Transverse colon (tissue), 4 donors: ENCODE measurements at regions not wholly inside any gene's neighbourhood (a gene's known extent, or its start where the extent isn't known, plus 50 kb on each side); places are given as distances from the start of the nearest gene placed in this dataset.

Experiments used
- DNase-seq: peaks from one replicate; pipeline ENCODE4 v3.0.0-alpha.2; 2019
- H3K27ac ChIP-seq, 4 donors: fragments of 200-600 bp; sonication (generic); 2 replicates each; pipeline ENCODE4 v1.5.1; 2016 to 2018; ENCODE audit warnings: inconsistent platforms in 4 of 4
- H3K27me3 ChIP-seq: fragments of 200-600 bp; sonication (generic); 2 replicates; pipeline ENCODE4 v1.5.1; 2017; ENCODE audit warnings: inconsistent platforms
- H3K36me3 ChIP-seq, 4 donors: fragments of 200-600 bp; sonication (generic); 2 replicates each; pipeline ENCODE4 v1.5.1; 2017 to 2019; ENCODE audit warnings: inconsistent platforms in 4 of 4
- H3K4me1 ChIP-seq, 4 donors: fragments of 200-600 bp; sonication (generic); 2 replicates each; pipeline ENCODE4 v1.5.1; 2017 to 2020; ENCODE audit warnings: inconsistent platforms in 4 of 4
- H3K4me3 ChIP-seq, 4 donors: fragments of 200-600 bp; sonication (generic); 1 replicate in 1 of 4; 2 replicates in 3 of 4; pipeline versions ENCODE4 v1.5.1 to v1.6.1; 2017 to 2019; ENCODE audit warnings: inconsistent platforms in 4 of 4
- H3K9me3 ChIP-seq, 2 donors: fragments of 200-600 bp; sonication (generic); 2 replicates each; pipeline ENCODE4 v1.5.1; 2017 to 2019; ENCODE audit warnings: inconsistent platforms in 2 of 2
- CTCF ChIP-seq, 5 experiments: fragments of 200-600 bp in 3 of 5; fragments of 450-650 bp in 2 of 5; sonication (generic) in 3 of 5; IDR thresholded peaks; 1 replicate in 2 of 5; 2 replicates in 3 of 5; pipeline ENCODE4 v1.5.1; 2016 to 2017; ENCODE audit warnings: antibody characterized with exemption in 5 of 5, inconsistent platforms in 3 of 5, mild to moderate bottlenecking in 2 of 5, moderate library complexity in 1 of 5
- EP300 ChIP-seq: sonication (generic); formaldehyde crosslinking; IDR thresholded peaks from one replicate; pipeline ENCODE4 v1.6.1; 2017; ENCODE audit warnings: antibody characterized with exemption, low read depth
- POLR2A ChIP-seq: fragments of 450-650 bp; IDR thresholded peaks from one replicate; pipeline ENCODE4 v1.6.1; 2016; ENCODE audit warnings: antibody characterized with exemption, mild to moderate bottlenecking, moderate library complexity
- POLR2AphosphoS5 ChIP-seq, 3 donors: sonication (generic); formaldehyde crosslinking; IDR thresholded peaks; one replicate each; pipeline ENCODE4 v1.6.1; 2016; ENCODE audit warnings: antibody characterized with exemption in 3 of 3
- WGBS, 2 donors: methylation state at CpG; one replicate each; pipeline ENCODE4 v1.1.5; 2018; ENCODE audit warnings: low coverage in 1 of 2; 5-methylcytosine and 5-hydroxymethylcytosine counted together
- in situ Hi-C, 4 donors: fragments of 200-750 bp; cut with MboI; loops; one replicate each; pipeline versions ENCODE4 v1.15.0 to v1.15.1; 2017; ENCODE audit warnings: low sequenced_read_pairs in 3 of 4, low pct_ligation_motif_present in 1 of 4, low pct_unique_long_range_greater_than_20kb in 1 of 4
- intact Hi-C: fragments of 100-400 bp; cut with DNase I; formaldehyde crosslinking; loops from one replicate; pipeline ENCODE4 v1.15.1; 2023; ENCODE audit warnings: low total_unique reads

GRCh38 chr5:3954199-3954598 lies 358.6 kb downstream of the IRX1 start:
- Histone ChIP-seq H3K27ac (no peak overlapping the region), H3K36me3 (no peaks in the 10 kb centered on the region), H3K9me3 (no peaks in the 10 kb centered on the region), H3K4me3 (no peak overlapping the region), H3K4me1 (no peaks in the 10 kb centered on the region), H3K27me3 (no peaks in the 10 kb centered on the region)
- in situ Hi-C loops = no loop called here
- 48 to 100% methylated on average over 1 to 3 of the region's 3 CpGs for WGBS, 2 donors
- TF ChIP-seq POLR2AphosphoS5 (IDR thresholded peaks at IDR 0.05) = no peak
- no peak for TF ChIP-seq EP300
- no peak for TF ChIP-seq POLR2A
- TF ChIP-seq CTCF (IDR thresholded peaks at IDR 0.05) = no peak
- intact Hi-C loops = no loop called here
- DNase-seq = no peak

GRCh38 chr5:3954633-3955032 lies 359.0 kb downstream of the IRX1 start:
- in situ Hi-C loops = no loop called here
- Histone ChIP-seq H3K36me3 (no peaks in the 10 kb centered on the region), H3K4me3 (no peak overlapping the region), H3K27ac (no peak overlapping the region), H3K9me3 (no peaks in the 10 kb centered on the region), H3K4me1 (no peaks in the 10 kb centered on the region), H3K27me3 (no peaks in the 10 kb centered on the region)
- 57 to 79% methylated on average over 5 to 6 of the region's 6 CpGs for WGBS, 2 donors
- TF ChIP-seq EP300 (no peak), POLR2A (no peak), POLR2AphosphoS5 (IDR thresholded peaks at IDR 0.05) (no peak), CTCF (IDR thresholded peaks at IDR 0.05) (no peak)
- no peak for DNase-seq
- intact Hi-C loops = no loop called here

- 76 to 77% methylated on average over 5 to 7 of the region's 7 CpGs for WGBS, 2 donors
Measured at GRCh38 chr5:3957658-3958057, 362.0 kb downstream of the IRX1 start.

GRCh38 chr5:3958389-3958788 lies 362.8 kb downstream of the IRX1 start:
- Histone ChIP-seq H3K36me3 (no peaks in the 10 kb centered on the region), H3K27me3 (no peaks in the 10 kb centered on the region), H3K4me1 (no peaks in the 10 kb centered on the region), H3K4me3 (no peak overlapping the region), H3K27ac (no peak overlapping the region), H3K9me3 (no peaks in the 10 kb centered on the region)
- TF ChIP-seq EP300 = no peak
- no peak for TF ChIP-seq POLR2A
- TF ChIP-seq CTCF (IDR thresholded peaks at IDR 0.05) = no peak
- no peak for TF ChIP-seq POLR2AphosphoS5 (IDR thresholded peaks at IDR 0.05)
- no peak for DNase-seq
- WGBS, 2 donors = 88 to 96% methylated on average over 4 to 6 of the region's 6 CpGs
- in situ Hi-C loops (no loop called here), intact Hi-C loops (no loop called here)

More at GRCh38 chr5:3957658-3958057, 362.0 kb downstream of the IRX1 start:
- intact Hi-C loops = no loop called here
- Histone ChIP-seq H3K27ac (no peak overlapping the region), H3K4me3 (no peak overlapping the region), H3K27me3 (no peaks in the 10 kb centered on the region), H3K4me1 (no peaks in the 10 kb centered on the region), H3K36me3 (no peaks in the 10 kb centered on the region), H3K9me3 (no peaks in the 10 kb centered on the region)
- TF ChIP-seq EP300 = no peak
- no peak for TF ChIP-seq POLR2AphosphoS5 (IDR thresholded peaks at IDR 0.05)
- TF ChIP-seq POLR2A = no peak
- TF ChIP-seq CTCF (IDR thresholded peaks at IDR 0.05) = no peak
- DNase-seq = no peak
- in situ Hi-C loops = no loop called here
